Activated T-cell treated with anti-CD3 and anti-CD28 coated beads, Interleukin-2, amount 50 U/mL, for 72 hours (primary cell): ENCODE measurements at regions not wholly inside any gene's neighbourhood (a gene's known extent, or its start where the extent isn't known, plus 50 kb on each side); places are given as distances from the start of the nearest gene placed in this dataset.

ENCODE experiments used
- ATAC-seq, 2 donors: fragments of 150-1000 bp; cut with Tn5 transposase; replicated peaks in 1 of 2; 2 replicates each; pipeline ENCODE4 v1.10.0; 2021; ENCODE audit warnings: moderate library complexity in 2 of 2, mild to moderate bottlenecking in 1 of 2
- DNase-seq, 2 donors: peaks; one replicate each; pipeline ENCODE4 v3.0.0; 2021 to 2022; ENCODE audit warnings: mixed read lengths in 1 of 2
- H3K27ac Mint-ChIP-seq: one replicate; pipeline ENCODE4 v1.8.0; 2022; ENCODE audit warnings: mild to moderate bottlenecking, moderate library complexity, mixed read lengths
- H3K27me3 Mint-ChIP-seq: one replicate; pipeline ENCODE4 v1.8.0; 2022; ENCODE audit warnings: low read depth, mixed read lengths
- H3K36me3 Mint-ChIP-seq, 2 donors: one replicate each; pipeline ENCODE4 v1.8.0; 2022; ENCODE audit warnings: mixed read lengths in 2 of 2, mild to moderate bottlenecking in 1 of 2; ENCODE audit not compliant: insufficient read depth in 2 of 2
- H3K4me1 Mint-ChIP-seq: one replicate; pipeline ENCODE4 v1.8.0; 2022; ENCODE audit warnings: low read depth, mixed read lengths
- H3K4me3 Mint-ChIP-seq, 2 donors: one replicate each; pipeline ENCODE4 v1.8.0; 2022; ENCODE audit warnings: mild to moderate bottlenecking in 2 of 2, mixed read lengths in 2 of 2, moderate library complexity in 2 of 2
- H3K9me3 Mint-ChIP-seq, 2 donors: one replicate each; pipeline ENCODE4 v1.8.0; 2022; ENCODE audit warnings: mixed read lengths in 2 of 2

- peaks cover 4% of the 10 kb centered on the region for H3K4me1 Mint-ChIP-seq
- peaks cover 4 to 6% of the 10 kb centered on the region in 2 donors for H3K9me3 Mint-ChIP-seq
- no peak overlapping the region for H3K27ac Mint-ChIP-seq
- no peak for DNase-seq
- H3K27me3 Mint-ChIP-seq = peaks cover 11% of the 10 kb centered on the region
- no peak for ATAC-seq
- no peak overlapping the region for H3K4me3 Mint-ChIP-seq
- peaks cover 2 to 5% of the 10 kb centered on the region in 2 donors for H3K36me3 Mint-ChIP-seq
Observed at GRCh38 chr21:35482096-35482495, 433.0 kb upstream of the RUNX1 start.

- H3K9me3 Mint-ChIP-seq = peaks cover 4 to 6% of the 10 kb centered on the region in 2 donors
- peaks cover 11% of the 10 kb centered on the region for H3K4me1 Mint-ChIP-seq
- H3K4me3 Mint-ChIP-seq = no peak overlapping the region
- no peak overlapping the region for H3K27ac Mint-ChIP-seq
- ATAC-seq = no peak
- DNase-seq = no peak
- peaks cover 11% of the 10 kb centered on the region for H3K27me3 Mint-ChIP-seq
- peaks cover 2 to 5% of the 10 kb centered on the region in 2 donors for H3K36me3 Mint-ChIP-seq
Observed at GRCh38 chr21:35481005-35481404, 431.9 kb upstream of the RUNX1 start.

GRCh38 chr21:35479529-35479928, 430.4 kb upstream of the RUNX1 start:
- Mint-ChIP-seq H3K4me3 (no peak overlapping the region), H3K27ac (no peak overlapping the region), H3K27me3 (peaks cover 3% of the 10 kb centered on the region), H3K36me3 (peaks cover 2 to 5% of the 10 kb centered on the region in 2 donors), H3K4me1 (peaks cover 19% of the 10 kb centered on the region), H3K9me3 (peaks cover 4 to 6% of the 10 kb centered on the region in 2 donors)
- DNase-seq = no peak
- no peak for ATAC-seq

- Mint-ChIP-seq H3K36me3 (peaks cover 2 to 5% of the 10 kb centered on the region in 2 donors), H3K4me3 (no peak overlapping the region), H3K27ac (no peak overlapping the region), H3K27me3 (no peaks in the 10 kb centered on the region), H3K4me1 (peaks cover 19% of the 10 kb centered on the region), H3K9me3 (peaks cover 4 to 5% of the 10 kb centered on the region in 2 donors)
- ATAC-seq (no peak), DNase-seq (no peak)
Observed at GRCh38 chr21:35479065-35479448, 430.0 kb upstream of the RUNX1 start.

GRCh38 chr21:35478161-35479064, 429.3 kb upstream of the RUNX1 start:
- DNase-seq (no peak), ATAC-seq (no peak)
- Mint-ChIP-seq H3K4me1 (peaks cover 19% of the 10 kb centered on the region), H3K27ac (no peak overlapping the region), H3K36me3 (peaks cover 2 to 5% of the 10 kb centered on the region in 2 donors), H3K9me3 (peaks cover 4 to 5% of the 10 kb centered on the region in 2 donors), H3K27me3 (no peaks in the 10 kb centered on the region), H3K4me3 (no peak overlapping the region)

- DNase-seq (no peak), ATAC-seq (no peak)
- Mint-ChIP-seq H3K27me3 (no peaks in the 10 kb centered on the region), H3K4me1 (peaks cover 19% of the 10 kb centered on the region), H3K36me3 (peaks cover 2 to 5% of the 10 kb centered on the region in 2 donors), H3K9me3 (peaks cover 4 to 5% of the 10 kb centered on the region in 2 donors), H3K27ac (no peak overlapping the region), H3K4me3 (no peak overlapping the region)
Observed at GRCh38 chr21:35477622-35478021, 428.5 kb upstream of the RUNX1 start.

- no peak for ATAC-seq
- Mint-ChIP-seq H3K4me1 (peaks cover 19% of the 10 kb centered on the region), H3K4me3 (no peak overlapping the region), H3K36me3 (peaks cover 2 to 5% of the 10 kb centered on the region in 2 donors), H3K9me3 (peaks cover 4 to 5% of the 10 kb centered on the region in 2 donors), H3K27ac (peak overlapping the region; percentile 56), H3K27me3 (no peaks in the 10 kb centered on the region)
- no peak for DNase-seq
Observed at GRCh38 chr21:35476621-35477395, 427.7 kb upstream of the RUNX1 start.

GRCh38 chr21:35475762-35476161, 426.7 kb upstream of the RUNX1 start:
- H3K27ac Mint-ChIP-seq = peak overlapping the region; percentile 56
- no peaks in the 10 kb centered on the region for H3K27me3 Mint-ChIP-seq
- peaks cover 4 to 5% of the 10 kb centered on the region in 2 donors for H3K9me3 Mint-ChIP-seq
- H3K4me3 Mint-ChIP-seq = peak overlapping the region; percentile 7 to 53
- DNase-seq = no peak
- peak; percentile 62 for ATAC-seq
- peaks cover 2 to 5% of the 10 kb centered on the region in 2 donors for H3K36me3 Mint-ChIP-seq
- H3K4me1 Mint-ChIP-seq = peaks cover 19% of the 10 kb centered on the region

GRCh38 chr21:35475009-35475408, 425.9 kb upstream of the RUNX1 start:
- Mint-ChIP-seq H3K9me3 (peaks cover 3 to 5% of the 10 kb centered on the region in 2 donors), H3K27me3 (no peaks in the 10 kb centered on the region), H3K4me3 (no peak overlapping the region), H3K4me1 (peaks cover 19% of the 10 kb centered on the region), H3K27ac (no peak overlapping the region), H3K36me3 (peaks cover 2 to 5% of the 10 kb centered on the region in 2 donors)
- no peak for DNase-seq
- no peak for ATAC-seq

GRCh38 chr21:35473496-35473895, 424.4 kb upstream of the RUNX1 start:
- DNase-seq = no peak
- Mint-ChIP-seq H3K4me1 (peaks cover 19% of the 10 kb centered on the region), H3K27me3 (no peaks in the 10 kb centered on the region), H3K9me3 (no peaks in the 10 kb centered on the region), H3K36me3 (no peaks in the 10 kb centered on the region), H3K27ac (no peak overlapping the region), H3K4me3 (no peak overlapping the region)
- ATAC-seq = no peak

- H3K4me3 Mint-ChIP-seq = no peak overlapping the region
- no peak for DNase-seq
Observed at GRCh38 chr21:35470522-35470921, 421.4 kb upstream of the RUNX1 start.

GRCh38 chr21:35469498-35469897, 420.4 kb upstream of the RUNX1 start:
- no peak overlapping the region for H3K27ac Mint-ChIP-seq
- H3K27me3 Mint-ChIP-seq = no peaks in the 10 kb centered on the region
- ATAC-seq = no peak
- H3K4me1 Mint-ChIP-seq = no peaks in the 10 kb centered on the region
- no peak for DNase-seq
- no peak overlapping the region for H3K4me3 Mint-ChIP-seq
- H3K36me3 Mint-ChIP-seq = peaks cover 7 to 10% of the 10 kb centered on the region in 2 donors
- peaks cover 10 to 11% of the 10 kb centered on the region in 2 donors for H3K9me3 Mint-ChIP-seq

More at GRCh38 chr21:35470522-35470921, 421.4 kb upstream of the RUNX1 start:
- Mint-ChIP-seq H3K36me3 (peaks cover 7 to 10% of the 10 kb centered on the region in 2 donors), H3K27me3 (no peaks in the 10 kb centered on the region), H3K9me3 (peaks cover 10 to 11% of the 10 kb centered on the region in 2 donors), H3K27ac (no peak overlapping the region), H3K4me1 (peaks cover 4% of the 10 kb centered on the region)
- no peak for ATAC-seq

- H3K36me3 Mint-ChIP-seq = peaks cover 7 to 10% of the 10 kb centered on the region in 2 donors
- ATAC-seq (no peak), DNase-seq (no peak)
- H3K27ac Mint-ChIP-seq = no peak overlapping the region
- H3K4me3 Mint-ChIP-seq = no peak overlapping the region
- H3K9me3 Mint-ChIP-seq = peaks cover 10 to 11% of the 10 kb centered on the region in 2 donors
- H3K27me3 Mint-ChIP-seq = no peaks in the 10 kb centered on the region
- no peaks in the 10 kb centered on the region for H3K4me1 Mint-ChIP-seq
Observed at GRCh38 chr21:35468991-35469390, 419.9 kb upstream of the RUNX1 start.
